Prostate gland (tissue), 2 donors: ENCODE measurements at regions not wholly inside any gene's neighbourhood (a gene's known extent, or its start where the extent isn't known, plus 50 kb on each side); places are given as distances from the start of the nearest gene placed in this dataset.
"Not testable (repeated sequence)": the region's sequence is repeated elsewhere in the genome, so short reads cannot be mapped to it uniquely, and the experiment has no call there.

Experiments used
- DNase-seq: peaks from one replicate; pipeline ENCODE4 v3.0.0-alpha.2; 2019; ENCODE audit warnings: low spot score
- H3K27ac ChIP-seq, 2 donors: fragments of 200-600 bp; sonication (generic); 2 replicates each; pipeline ENCODE4 v1.5.1; 2017 to 2019
- H3K27me3 ChIP-seq: fragments of 200-600 bp; sonication (generic); replicated peaks from 2 replicates; pipeline ENCODE4 v1.5.1; 2019; ENCODE audit not compliant: insufficient read depth
- H3K36me3 ChIP-seq, 2 donors: fragments of 200-600 bp; sonication (generic); 1 replicate in 1 of 2; 2 replicates in 1 of 2; pipeline versions ENCODE4 v1.5.1 to v1.8.1; 2017 to 2019
- H3K4me1 ChIP-seq: fragments of 200-600 bp; sonication (generic); replicated peaks from 2 replicates; pipeline ENCODE4 v1.5.1; 2019
- H3K4me3 ChIP-seq, 2 donors: fragments of 200-600 bp; sonication (generic); 2 replicates each; pipeline ENCODE4 v1.5.1; 2017 to 2019
- H3K9me3 ChIP-seq: fragments of 200-600 bp; sonication (generic); 2 replicates; pipeline ENCODE4 v1.5.1; 2017
- POLR2A ChIP-seq: fragments of 450-650 bp; IDR thresholded peaks from one replicate; pipeline ENCODE4 v1.6.1; 2016; ENCODE audit warnings: antibody characterized with exemption, mild to moderate bottlenecking
- POLR2AphosphoS5 ChIP-seq: sonication (generic); formaldehyde crosslinking; IDR thresholded peaks from one replicate; pipeline ENCODE4 v1.6.1; 2017; ENCODE audit warnings: antibody characterized with exemption
- WGBS: methylation state at CpG from one replicate; pipeline ENCODE4 v1.1.5; 2018; 5-methylcytosine and 5-hydroxymethylcytosine counted together
- intact Hi-C: fragments of 100-400 bp; cut with DNase I; formaldehyde crosslinking; loops from one replicate; pipeline ENCODE4 v1.14.2; 2022
- TF ChIP-seq, protein P1 (sequence below), 4 experiments: fragments of 200-600 bp in 2 of 4; fragments of 450-650 bp in 2 of 4; sonication (generic) in 2 of 4; IDR thresholded peaks; 1 replicate in 3 of 4; 2 replicates in 1 of 4; pipeline ENCODE4 v1.5.1; 2016 to 2019; ENCODE audit warnings: antibody characterized with exemption in 4 of 4, mild to moderate bottlenecking in 2 of 4, moderate library complexity in 2 of 4

DNA sequence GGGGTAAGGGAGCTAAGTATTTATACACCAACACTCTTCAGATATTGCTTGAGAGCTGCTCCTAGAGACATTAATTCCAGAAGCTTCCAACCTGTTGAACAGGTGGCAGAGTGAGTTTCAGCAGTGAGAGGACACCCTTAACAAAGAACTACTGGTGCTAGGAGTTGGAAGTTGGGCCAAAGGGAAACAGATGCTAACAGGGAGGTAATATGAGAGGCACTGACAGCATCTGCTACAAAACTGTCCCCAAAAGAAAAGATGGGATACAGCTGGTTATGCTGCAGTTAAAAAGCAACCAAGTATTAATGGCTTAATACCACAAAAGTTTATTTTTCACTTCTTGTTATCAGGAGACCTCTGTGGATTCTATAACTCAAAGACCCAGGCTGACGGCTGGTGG is 104.5 kb upstream of the SATB1 start:
- DNase-seq, result no peak
- H3K27me3 ChIP-seq, result no peaks in the 10 kb centered on the region
- no peak overlapping the region for H3K4me3 ChIP-seq
- intact Hi-C loops, result no loop called here
- H3K27ac ChIP-seq, result no peak overlapping the region
- no peaks in the 10 kb centered on the region for H3K4me1 ChIP-seq
- H3K9me3 ChIP-seq, result no peaks in the 10 kb centered on the region
- 56% methylated on average over 1 of the region's 1 CpG for WGBS
- TF ChIP-seq POLR2AphosphoS5 (no peak), POLR2A (no peak)
- TF ChIP-seq, protein P1, sequence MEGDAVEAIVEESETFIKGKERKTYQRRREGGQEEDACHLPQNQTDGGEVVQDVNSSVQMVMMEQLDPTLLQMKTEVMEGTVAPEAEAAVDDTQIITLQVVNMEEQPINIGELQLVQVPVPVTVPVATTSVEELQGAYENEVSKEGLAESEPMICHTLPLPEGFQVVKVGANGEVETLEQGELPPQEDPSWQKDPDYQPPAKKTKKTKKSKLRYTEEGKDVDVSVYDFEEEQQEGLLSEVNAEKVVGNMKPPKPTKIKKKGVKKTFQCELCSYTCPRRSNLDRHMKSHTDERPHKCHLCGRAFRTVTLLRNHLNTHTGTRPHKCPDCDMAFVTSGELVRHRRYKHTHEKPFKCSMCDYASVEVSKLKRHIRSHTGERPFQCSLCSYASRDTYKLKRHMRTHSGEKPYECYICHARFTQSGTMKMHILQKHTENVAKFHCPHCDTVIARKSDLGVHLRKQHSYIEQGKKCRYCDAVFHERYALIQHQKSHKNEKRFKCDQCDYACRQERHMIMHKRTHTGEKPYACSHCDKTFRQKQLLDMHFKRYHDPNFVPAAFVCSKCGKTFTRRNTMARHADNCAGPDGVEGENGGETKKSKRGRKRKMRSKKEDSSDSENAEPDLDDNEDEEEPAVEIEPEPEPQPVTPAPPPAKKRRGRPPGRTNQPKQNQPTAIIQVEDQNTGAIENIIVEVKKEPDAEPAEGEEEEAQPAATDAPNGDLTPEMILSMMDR (IDR thresholded peaks at IDR 0.05), result no peak
- no peaks in the 10 kb centered on the region for H3K36me3 ChIP-seq

DNA sequence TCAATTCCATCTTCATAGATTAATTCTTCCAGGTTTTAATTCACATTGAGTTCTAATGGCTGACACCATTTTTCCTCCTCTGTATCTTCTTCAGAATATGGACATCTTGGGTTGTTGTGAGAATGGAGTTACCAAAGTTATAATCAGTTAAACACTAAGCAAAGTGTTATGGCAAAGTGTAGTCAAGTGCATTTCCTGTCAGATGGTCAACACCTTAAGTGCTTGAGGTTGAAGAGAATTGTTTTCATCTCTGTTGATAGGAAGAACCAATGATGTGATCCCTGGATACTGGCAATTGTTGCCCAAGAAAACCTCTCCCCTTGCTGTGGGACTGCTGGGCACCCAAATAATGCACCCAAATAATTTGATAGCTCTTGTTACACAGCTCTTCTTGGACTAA is 102.6 kb upstream of the SATB1 start:
- Histone ChIP-seq H3K9me3 (no peaks in the 10 kb centered on the region), H3K36me3 (no peaks in the 10 kb centered on the region), H3K27ac (no peak overlapping the region), H3K4me1 (no peaks in the 10 kb centered on the region), H3K27me3 (no peaks in the 10 kb centered on the region), H3K4me3 (no peak overlapping the region)
- no peak for TF ChIP-seq POLR2AphosphoS5
- TF ChIP-seq POLR2A, result no peak
- TF ChIP-seq, protein P1 (IDR thresholded peaks at IDR 0.05), result no peak
- intact Hi-C loops, result no loop called here
- DNase-seq, result no peak

DNA sequence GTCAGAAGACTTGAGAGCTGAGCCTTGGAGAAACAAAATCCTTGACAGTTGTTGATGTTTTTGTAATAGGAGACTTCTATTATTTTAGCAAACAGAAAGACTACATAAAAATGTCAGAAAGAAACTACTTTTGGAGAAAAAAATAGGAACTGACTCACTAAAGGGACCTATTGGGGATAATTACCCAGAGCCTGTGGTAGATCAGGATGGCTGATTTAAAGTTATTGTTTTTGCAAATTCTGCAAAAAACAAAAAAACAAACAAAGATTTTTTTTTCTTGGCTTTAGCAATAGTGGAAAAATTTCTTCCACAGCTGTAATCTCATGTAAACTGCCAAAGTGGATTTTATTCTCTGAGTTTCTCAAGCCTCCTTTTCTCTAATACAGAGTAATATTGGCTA is 101.5 kb upstream of the SATB1 start:
- no peak for TF ChIP-seq POLR2A
- TF ChIP-seq POLR2AphosphoS5, result no peak
- TF ChIP-seq, protein P1 (IDR thresholded peaks at IDR 0.05), result no peak
- Histone ChIP-seq H3K27ac (no peak overlapping the region), H3K4me3 (no peak overlapping the region), H3K4me1 (no peaks in the 10 kb centered on the region), H3K27me3 (no peaks in the 10 kb centered on the region), H3K36me3 (no peaks in the 10 kb centered on the region), H3K9me3 (no peaks in the 10 kb centered on the region)
- intact Hi-C loops, result no loop called here
- no peak for DNase-seq

DNA sequence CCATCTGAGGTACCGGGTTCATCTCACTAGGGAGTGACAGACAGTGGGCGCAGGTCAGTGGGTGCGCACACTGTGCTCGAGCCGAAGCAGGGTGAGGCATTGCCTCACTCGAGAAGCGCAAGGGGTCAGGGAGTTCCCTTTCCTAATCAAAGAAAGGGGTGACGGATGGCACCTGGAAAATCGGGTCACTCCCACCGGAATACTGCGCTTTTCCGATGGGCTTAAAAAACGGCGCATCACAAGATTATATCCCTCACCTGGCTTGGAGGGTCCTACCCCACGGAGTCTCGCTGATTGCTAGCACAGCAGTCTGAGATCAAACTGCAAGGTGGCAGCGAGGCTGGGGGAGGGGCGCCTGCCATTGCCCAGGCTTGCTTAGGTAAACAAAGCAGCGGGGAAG is 91.0 kb upstream of the SATB1 start:
- H3K9me3 ChIP-seq, intact Hi-C loops, H3K27ac ChIP-seq, H3K36me3 ChIP-seq, H3K4me1 ChIP-seq, H3K4me3 ChIP-seq, H3K27me3 ChIP-seq, DNase-seq: not testable (repeated sequence)
- 87% methylated on average over 7 of the region's 19 CpGs for WGBS

DNA sequence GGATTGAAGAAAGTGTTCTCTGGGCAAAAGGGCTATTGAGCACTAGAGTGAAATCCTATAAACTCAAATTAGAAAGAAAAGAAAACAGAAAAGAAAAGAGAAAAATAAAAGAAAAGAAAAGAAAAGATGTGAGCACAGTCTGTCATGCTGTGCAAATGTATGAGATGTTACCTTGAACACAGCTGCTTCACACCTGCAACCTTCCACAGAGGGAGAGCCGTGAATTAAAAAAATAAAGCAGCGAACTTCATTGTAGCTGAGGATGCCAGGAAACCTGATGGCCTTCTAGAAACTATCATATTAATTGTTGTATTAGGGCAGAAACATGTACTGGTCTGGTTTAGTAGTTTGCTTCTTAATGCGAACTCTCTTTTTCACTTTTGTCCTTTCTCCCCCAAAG is 88.0 kb upstream of the SATB1 start:
- intact Hi-C loops, result no loop called here
- WGBS, result 80% methylated on average over 3 of the region's 3 CpGs

More for the DNA sequence above, 88.0 kb upstream of the SATB1 start:
- Histone ChIP-seq H3K36me3 (no peaks in the 10 kb centered on the region), H3K27ac (no peak overlapping the region), H3K4me1 (no peaks in the 10 kb centered on the region), H3K9me3 (no peaks in the 10 kb centered on the region), H3K27me3 (no peaks in the 10 kb centered on the region), H3K4me3 (no peak overlapping the region)
- DNase-seq, result no peak
- TF ChIP-seq, protein P1 (IDR thresholded peaks at IDR 0.05), result no peak
- TF ChIP-seq POLR2AphosphoS5 (no peak), POLR2A (no peak)
